GM13977 (cell line): ENCODE measurements at regions not wholly inside any gene's neighbourhood (a gene's known extent, or its start where the extent isn't known, plus 50 kb on each side); places are given as distances from the start of the nearest gene placed in this dataset.

Experiments
- DNase-seq: peaks from one replicate; pipeline ENCODE4 v3.0.0; 2012; ENCODE audit warnings: low spot score
- in situ Hi-C: fragments of 300-500 bp; cut with MboI; formaldehyde crosslinking; loops from one replicate; pipeline ENCODE4 v1.12.0; 2022; ENCODE audit warnings: low sequenced_read_pairs, low pct_unique_long_range_greater_than_20kb, mixed read lengths, inconsistent platforms; ENCODE audit not compliant: unreplicated experiment
- TF ChIP-seq, protein P1 (sequence below): IDR thresholded peaks from 2 replicates; pipeline ENCODE4 v1.5.1; 2012; ENCODE audit warnings: mild to moderate bottlenecking, control low read depth; ENCODE audit not compliant: insufficient read depth; ENCODE audit errors: extremely low read depth, missing control alignments

DNA sequence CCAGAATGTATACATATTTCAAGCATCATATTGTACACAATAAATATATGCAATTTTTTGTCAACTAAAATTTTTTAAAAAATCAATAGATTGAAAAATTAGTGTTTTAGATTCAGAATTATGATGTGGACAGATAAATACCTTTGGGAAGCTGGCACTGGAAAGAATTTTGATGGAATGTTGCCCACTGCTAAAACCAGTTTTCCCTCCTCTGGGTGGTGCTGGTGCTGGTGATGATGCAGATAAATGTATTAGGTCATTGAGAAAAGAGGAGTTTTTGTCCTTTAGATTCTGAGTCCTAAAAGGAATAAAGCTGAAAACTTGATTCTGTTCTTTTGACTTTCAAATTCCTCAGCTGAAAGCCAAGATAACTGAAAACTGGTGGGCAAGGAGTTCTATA, 56.0 kb upstream of the SUCLG2 start:
- no peak for DNase-seq
- TF ChIP-seq, protein P1, sequence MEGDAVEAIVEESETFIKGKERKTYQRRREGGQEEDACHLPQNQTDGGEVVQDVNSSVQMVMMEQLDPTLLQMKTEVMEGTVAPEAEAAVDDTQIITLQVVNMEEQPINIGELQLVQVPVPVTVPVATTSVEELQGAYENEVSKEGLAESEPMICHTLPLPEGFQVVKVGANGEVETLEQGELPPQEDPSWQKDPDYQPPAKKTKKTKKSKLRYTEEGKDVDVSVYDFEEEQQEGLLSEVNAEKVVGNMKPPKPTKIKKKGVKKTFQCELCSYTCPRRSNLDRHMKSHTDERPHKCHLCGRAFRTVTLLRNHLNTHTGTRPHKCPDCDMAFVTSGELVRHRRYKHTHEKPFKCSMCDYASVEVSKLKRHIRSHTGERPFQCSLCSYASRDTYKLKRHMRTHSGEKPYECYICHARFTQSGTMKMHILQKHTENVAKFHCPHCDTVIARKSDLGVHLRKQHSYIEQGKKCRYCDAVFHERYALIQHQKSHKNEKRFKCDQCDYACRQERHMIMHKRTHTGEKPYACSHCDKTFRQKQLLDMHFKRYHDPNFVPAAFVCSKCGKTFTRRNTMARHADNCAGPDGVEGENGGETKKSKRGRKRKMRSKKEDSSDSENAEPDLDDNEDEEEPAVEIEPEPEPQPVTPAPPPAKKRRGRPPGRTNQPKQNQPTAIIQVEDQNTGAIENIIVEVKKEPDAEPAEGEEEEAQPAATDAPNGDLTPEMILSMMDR = no peak
- in situ Hi-C loops = no loop called here

DNA sequence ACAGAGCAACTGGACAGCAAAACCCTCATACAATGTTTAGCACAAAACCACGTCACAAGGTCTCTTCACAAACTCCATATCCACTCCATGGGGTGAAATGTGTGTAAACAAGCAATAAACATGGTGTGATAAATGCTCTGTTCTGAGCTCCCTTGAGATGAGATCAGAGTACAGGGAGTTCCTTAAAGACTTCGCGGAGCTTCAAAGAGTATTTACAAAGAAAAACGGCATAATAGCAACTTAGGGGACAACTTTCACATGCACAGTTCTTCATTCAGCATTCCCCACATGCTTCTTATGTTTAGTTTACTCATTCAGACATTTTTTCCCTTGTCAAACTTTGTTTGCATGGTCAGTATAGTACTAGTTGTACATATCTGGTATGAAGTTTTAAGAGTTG, 52.5 kb upstream of the SUCLG2 start:
- in situ Hi-C loops = no loop called here
- DNase-seq = no peak
- TF ChIP-seq, protein P1 = no peak

GRCh38 chr3:67704322-67704721, 49.9 kb upstream of the SUCLG2 start:
- TF ChIP-seq, protein P1 = peak; percentile 17
- in situ Hi-C loops = no loop called here
- DNase-seq = no peak
